ENCODE measurements at regions not wholly inside any gene's neighbourhood (a gene's known extent, or its start where the extent isn't known, plus 50 kb on each side); places are given as distances from the start of the nearest gene placed in this dataset.

DNA sequence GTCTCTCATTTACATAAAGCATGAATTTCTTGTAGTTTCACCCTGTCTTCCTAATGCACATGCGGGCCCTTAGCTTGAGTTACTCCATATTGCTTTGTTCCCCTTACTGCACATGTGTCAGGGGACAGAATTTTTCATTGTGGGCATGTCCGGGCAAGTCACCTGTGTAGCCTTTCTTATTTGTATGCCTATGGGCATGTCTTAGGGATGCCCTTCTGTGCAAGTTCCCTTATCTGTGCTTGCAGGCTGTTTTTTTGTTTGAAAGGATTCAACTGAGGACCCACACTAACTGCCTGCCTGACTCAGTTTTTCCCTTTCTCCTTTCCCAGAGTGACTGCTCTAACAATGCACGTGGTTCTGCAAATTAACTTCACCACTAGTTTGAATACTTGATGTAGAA lies 161.7 kb downstream of the YTHDC2 start:
- Histone ChIP-seq H4K20me1 (ENCODE audit: control insufficient read depth, insufficient read depth, low read depth, low read length) (no peaks in the 10 kb centered on the region), H3K4me2 (ENCODE audit: low read length) (no peak overlapping the region), H3K36me3 (ENCODE audit: control insufficient read depth, low read length) (no peaks in the 10 kb centered on the region), H3K79me2 (ENCODE audit: control insufficient read depth, low read length) (no peaks in the 10 kb centered on the region), H3K9me3 (ENCODE audit: control insufficient read depth, insufficient read depth, low read length) (peaks cover 6% of the 10 kb centered on the region; the same call in 1 of the 2 replicates), H3K27me3 (ENCODE audit: control insufficient read depth, low read length) (no peaks in the 10 kb centered on the region), H3K9me2 (replicated peaks; ENCODE audit: control insufficient read depth, low read length) (no peaks in the 10 kb centered on the region), H3K4me3 (ENCODE audit: low read length) (no peak overlapping the region), H3F3A (ENCODE audit: control insufficient read depth, insufficient read depth) (no peaks in the 10 kb centered on the region), H3K27ac (ENCODE audit: low read depth, low read length) (no peak overlapping the region), H3K4me1 (ENCODE audit: control insufficient read depth, low read length) (no peaks in the 10 kb centered on the region)
- no peak for TF ChIP-seq EZH2phosphoT487 (IDR thresholded peaks at IDR 0.05; ENCODE audit: borderline replicate concordance, low read length)
- TF ChIP-seq, protein P1, sequence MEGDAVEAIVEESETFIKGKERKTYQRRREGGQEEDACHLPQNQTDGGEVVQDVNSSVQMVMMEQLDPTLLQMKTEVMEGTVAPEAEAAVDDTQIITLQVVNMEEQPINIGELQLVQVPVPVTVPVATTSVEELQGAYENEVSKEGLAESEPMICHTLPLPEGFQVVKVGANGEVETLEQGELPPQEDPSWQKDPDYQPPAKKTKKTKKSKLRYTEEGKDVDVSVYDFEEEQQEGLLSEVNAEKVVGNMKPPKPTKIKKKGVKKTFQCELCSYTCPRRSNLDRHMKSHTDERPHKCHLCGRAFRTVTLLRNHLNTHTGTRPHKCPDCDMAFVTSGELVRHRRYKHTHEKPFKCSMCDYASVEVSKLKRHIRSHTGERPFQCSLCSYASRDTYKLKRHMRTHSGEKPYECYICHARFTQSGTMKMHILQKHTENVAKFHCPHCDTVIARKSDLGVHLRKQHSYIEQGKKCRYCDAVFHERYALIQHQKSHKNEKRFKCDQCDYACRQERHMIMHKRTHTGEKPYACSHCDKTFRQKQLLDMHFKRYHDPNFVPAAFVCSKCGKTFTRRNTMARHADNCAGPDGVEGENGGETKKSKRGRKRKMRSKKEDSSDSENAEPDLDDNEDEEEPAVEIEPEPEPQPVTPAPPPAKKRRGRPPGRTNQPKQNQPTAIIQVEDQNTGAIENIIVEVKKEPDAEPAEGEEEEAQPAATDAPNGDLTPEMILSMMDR (IDR thresholded peaks at IDR 0.05; ENCODE audit: low read depth, low read length, poor library complexity, severe bottlenecking): no peak

DNA sequence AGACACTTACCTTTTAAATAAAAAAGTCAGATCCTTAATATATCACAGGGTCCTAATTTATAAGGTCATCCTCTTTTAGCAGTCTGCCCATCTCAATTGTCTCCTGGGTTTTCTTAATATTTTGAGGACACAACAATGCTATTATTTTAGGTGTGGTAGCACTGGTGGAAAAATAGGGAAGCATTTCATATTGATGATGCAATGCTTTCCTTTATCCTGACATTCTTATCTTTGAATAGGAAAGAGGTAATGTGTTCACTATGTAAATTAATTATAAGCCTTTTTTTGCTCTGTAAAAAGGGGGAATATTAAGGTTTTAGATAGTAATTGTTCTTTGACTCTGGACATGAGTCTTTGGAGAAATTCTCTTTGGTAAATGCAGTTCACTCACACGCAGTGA lies 164.7 kb downstream of the YTHDC2 start:
- TF ChIP-seq, protein P1 (IDR thresholded peaks at IDR 0.05; ENCODE audit: low read depth, low read length, poor library complexity, severe bottlenecking): no peak
- TF ChIP-seq EZH2phosphoT487 (IDR thresholded peaks at IDR 0.05; ENCODE audit: borderline replicate concordance, low read length): no peak

DNA sequence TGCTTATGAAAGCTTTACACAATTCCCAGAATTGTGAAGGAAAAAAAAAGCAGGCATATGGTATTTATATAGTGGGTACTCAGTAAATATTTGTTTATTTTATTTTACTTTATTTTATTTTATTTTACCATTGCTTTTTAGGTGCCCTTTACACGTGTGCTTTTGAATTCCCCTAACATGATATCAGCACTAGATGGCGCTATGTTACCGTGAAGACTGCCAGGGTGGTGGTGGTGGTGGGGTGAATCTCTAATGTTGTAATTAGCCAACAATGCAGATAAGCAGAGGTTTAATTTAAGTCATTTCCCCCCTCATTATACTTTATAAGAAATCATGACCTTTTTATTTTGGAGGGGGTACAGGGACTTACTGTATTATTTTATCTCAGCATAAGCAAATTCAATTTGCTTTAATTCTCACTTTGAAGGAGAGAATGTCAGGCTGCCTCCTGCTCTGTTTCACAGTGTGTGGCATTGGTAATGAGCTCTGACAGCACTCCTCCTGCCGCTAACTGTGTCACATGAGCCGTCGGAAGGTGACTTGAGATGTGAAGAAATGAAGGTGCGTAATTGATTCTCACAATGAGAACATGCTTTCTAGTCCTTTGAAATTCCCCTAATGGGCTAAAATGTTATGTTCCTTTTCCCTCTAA lies 165.6 kb downstream of the YTHDC2 start:
- Histone ChIP-seq H3K9me2 (replicated peaks; ENCODE audit: control insufficient read depth, low read length) (no peaks in the 10 kb centered on the region), H3F3A (ENCODE audit: control insufficient read depth, insufficient read depth) (no peaks in the 10 kb centered on the region), H3K4me3 (ENCODE audit: low read length) (no peak overlapping the region), H3K36me3 (ENCODE audit: control insufficient read depth, low read length) (no peaks in the 10 kb centered on the region), H3K4me1 (ENCODE audit: control insufficient read depth, low read length) (no peaks in the 10 kb centered on the region), H3K27me3 (ENCODE audit: control insufficient read depth, low read length) (no peaks in the 10 kb centered on the region), H4K20me1 (ENCODE audit: control insufficient read depth, insufficient read depth, low read depth, low read length) (no peaks in the 10 kb centered on the region), H3K9me3 (ENCODE audit: control insufficient read depth, insufficient read depth, low read length) (peaks cover 6% of the 10 kb centered on the region; the same call in 1 of the 2 replicates), H3K27ac (ENCODE audit: low read depth, low read length) (no peak overlapping the region), H3K4me2 (ENCODE audit: low read length) (no peak overlapping the region), H3K79me2 (ENCODE audit: control insufficient read depth, low read length) (no peaks in the 10 kb centered on the region)
- TF ChIP-seq, protein P1 (IDR thresholded peaks at IDR 0.05; ENCODE audit: low read depth, low read length, poor library complexity, severe bottlenecking): peak; percentile 58
- no peak for TF ChIP-seq EZH2phosphoT487 (IDR thresholded peaks at IDR 0.05; ENCODE audit: borderline replicate concordance, low read length)

More for the DNA sequence above, 164.7 kb downstream of the YTHDC2 start:
- Histone ChIP-seq H4K20me1 (ENCODE audit: control insufficient read depth, insufficient read depth, low read depth, low read length) (no peaks in the 10 kb centered on the region), H3F3A (ENCODE audit: control insufficient read depth, insufficient read depth) (no peaks in the 10 kb centered on the region), H3K27ac (ENCODE audit: low read depth, low read length) (no peak overlapping the region), H3K27me3 (ENCODE audit: control insufficient read depth, low read length) (no peaks in the 10 kb centered on the region), H3K4me1 (ENCODE audit: control insufficient read depth, low read length) (no peaks in the 10 kb centered on the region), H3K9me2 (replicated peaks; ENCODE audit: control insufficient read depth, low read length) (no peaks in the 10 kb centered on the region), H3K36me3 (ENCODE audit: control insufficient read depth, low read length) (no peaks in the 10 kb centered on the region), H3K4me3 (ENCODE audit: low read length) (no peak overlapping the region), H3K4me2 (ENCODE audit: low read length) (no peak overlapping the region), H3K79me2 (ENCODE audit: control insufficient read depth, low read length) (no peaks in the 10 kb centered on the region), H3K9me3 (ENCODE audit: control insufficient read depth, insufficient read depth, low read length) (peaks cover 6% of the 10 kb centered on the region; the same call in 1 of the 2 replicates)
